ENCODE measurements at regions not wholly inside any gene's neighbourhood (a gene's known extent, or its start where the extent isn't known, plus 50 kb on each side); places are given as distances from the start of the nearest gene placed in this dataset.

DNA sequence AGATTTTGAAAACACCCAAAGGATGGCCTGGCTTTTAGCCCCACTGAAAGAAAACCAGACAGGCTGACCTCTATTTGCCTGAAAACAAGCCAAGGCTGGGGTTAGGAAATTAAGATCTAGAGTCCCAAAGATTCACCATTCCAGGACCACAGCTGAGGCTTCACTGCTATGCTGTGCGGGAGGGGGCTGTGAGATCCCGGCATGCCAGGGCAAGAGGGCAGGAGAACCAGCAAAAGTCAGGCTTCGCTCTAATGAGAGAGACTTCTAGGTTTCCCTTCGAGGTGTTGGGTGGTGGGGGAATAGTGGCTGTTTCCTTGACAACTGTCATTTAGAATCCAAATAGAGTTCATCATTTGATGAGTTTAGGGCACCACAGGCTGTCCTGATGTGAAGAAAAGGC is 152.9 kb upstream of the NFIB start:
- DNase-seq (ENCODE audit: low spot score) = no peak

DNA sequence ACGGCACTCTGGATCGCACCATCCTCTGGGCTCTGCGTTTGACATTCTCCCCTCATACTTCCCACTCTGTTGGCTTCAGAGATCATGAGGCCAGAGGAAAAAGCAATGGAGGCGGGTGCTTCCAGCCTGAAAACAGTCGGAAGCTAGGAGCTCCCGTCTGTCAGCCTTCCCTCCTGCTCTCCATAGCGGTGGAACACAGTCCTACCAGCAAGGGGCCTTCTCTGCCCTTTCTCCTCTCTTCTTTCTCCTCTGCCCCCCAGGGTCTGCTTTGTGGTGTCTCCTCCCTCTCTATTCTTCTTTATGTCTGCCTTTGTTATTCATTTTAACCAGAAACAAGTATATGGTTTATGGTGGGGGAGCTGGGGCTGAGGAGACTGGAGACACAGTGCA is 152.5 kb upstream of the NFIB start:
- DNase-seq (ENCODE audit: low spot score) = no peak

DNA sequence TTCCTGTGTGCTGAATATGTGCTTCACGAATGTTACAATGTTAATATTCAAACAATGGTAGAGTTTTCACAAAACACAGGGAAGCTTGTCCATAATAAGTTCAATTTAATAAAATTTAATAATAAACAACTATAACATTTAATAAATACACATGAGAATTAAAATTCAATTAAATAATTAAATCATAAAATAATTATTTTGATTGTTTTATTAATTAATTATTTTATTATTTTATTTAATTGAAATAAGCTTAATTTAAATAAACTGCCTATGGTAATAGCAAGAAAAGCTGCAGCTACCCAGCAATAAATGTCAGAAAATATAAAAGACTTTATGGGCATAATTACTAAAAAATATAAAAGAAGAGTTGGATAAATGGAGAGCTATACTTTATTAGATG is 149.0 kb upstream of the NFIB start:
- no peak for DNase-seq (ENCODE audit: low spot score)

DNA sequence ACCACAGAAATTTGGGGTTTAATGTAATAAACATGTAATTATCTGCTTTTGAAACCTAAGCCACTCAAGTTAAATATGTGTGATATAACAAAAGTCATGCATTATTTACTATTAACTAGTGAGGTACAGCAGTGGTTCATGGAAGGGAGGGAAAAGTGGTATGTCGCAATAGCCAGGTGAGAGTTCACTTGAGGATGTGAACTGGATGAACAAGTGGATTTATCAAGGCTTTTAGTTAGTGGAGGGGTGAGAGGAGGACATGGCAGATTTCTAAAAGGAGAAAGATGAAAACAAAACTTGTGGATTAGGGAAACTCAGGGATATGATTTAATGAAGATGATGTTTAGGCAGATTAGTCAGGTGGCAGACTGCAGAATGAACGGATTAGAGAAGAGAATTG is 141.3 kb upstream of the NFIB start:
- no peak for DNase-seq (ENCODE audit: low spot score)

DNA sequence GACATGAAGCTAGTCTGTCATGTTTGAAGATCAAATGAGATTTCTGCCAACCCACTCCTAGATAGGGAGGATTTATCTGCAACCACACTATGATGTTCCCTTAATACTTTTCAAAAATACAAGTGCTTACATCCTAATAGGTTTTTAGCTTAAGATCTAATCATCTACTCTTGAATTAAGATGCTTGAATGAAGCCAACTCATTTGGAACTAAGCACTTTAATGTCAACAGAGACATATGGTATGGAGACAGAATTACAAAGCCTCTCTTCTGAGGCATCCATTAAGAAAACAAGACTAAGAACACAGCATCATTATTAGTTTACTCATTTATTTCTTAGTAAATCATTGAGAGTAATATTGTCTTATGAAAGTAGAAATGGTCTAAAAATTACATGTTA is 139.3 kb upstream of the NFIB start:
- no peak for DNase-seq (ENCODE audit: low spot score)

DNA sequence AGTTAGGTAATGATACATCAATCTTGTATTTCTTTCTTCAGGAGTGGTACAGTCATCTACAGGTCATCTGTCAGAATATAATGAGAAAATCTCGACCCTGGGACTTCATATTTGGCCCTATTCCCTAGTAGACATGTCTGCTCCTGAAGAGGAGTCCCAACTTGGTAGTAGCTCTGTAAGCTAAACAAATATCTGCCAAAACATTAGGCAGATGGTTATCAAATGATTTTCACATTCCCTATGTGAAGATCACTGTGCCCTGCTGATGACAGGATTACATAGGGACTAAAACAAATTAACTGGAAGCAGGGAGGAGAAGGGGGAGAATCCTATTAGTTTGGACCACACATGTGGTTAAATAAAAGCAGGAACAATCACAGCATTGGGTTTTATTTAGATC is 138.6 kb upstream of the NFIB start:
- no peak for DNase-seq (ENCODE audit: low spot score)

DNA sequence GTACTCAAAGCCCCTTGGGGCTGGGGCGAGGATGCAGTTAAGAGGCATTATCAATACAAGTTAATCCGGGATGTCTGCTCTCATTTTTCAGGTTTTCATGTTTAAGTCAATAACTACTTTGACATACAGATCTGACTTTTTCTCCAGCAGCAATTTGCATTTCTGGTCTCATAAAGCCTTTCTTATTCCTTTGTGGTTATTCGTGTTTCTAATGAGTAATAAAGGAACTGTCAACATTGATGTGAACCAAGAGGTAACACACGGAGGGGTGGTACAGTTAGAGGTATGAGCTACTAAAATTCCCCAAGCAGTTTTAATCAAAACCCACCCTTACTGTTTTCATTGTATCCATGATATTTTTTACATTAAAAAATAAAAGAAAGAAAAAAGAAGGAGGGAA is 138.0 kb upstream of the NFIB start:
- no peak for DNase-seq (ENCODE audit: low spot score)

DNA sequence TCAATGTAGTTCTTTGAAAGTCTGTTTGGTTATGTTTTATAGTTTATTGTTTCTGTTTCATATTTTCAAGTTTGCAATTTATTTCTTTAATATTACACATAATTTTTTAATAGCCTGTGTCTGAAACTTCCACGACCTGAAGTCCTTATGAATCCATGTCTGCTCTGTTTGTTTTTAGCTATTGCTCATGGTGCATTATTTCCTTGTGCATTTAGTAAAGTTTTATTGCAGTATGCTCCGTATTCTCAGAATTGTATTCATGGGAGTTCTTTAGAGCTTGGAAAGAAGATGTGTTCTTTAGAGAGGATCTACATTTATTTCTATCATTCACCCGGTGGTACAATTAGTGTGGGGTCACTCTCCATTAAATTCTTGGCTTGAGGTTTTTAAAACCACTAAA is 133.2 kb upstream of the NFIB start:
- no peak for DNase-seq (ENCODE audit: low spot score)

DNA sequence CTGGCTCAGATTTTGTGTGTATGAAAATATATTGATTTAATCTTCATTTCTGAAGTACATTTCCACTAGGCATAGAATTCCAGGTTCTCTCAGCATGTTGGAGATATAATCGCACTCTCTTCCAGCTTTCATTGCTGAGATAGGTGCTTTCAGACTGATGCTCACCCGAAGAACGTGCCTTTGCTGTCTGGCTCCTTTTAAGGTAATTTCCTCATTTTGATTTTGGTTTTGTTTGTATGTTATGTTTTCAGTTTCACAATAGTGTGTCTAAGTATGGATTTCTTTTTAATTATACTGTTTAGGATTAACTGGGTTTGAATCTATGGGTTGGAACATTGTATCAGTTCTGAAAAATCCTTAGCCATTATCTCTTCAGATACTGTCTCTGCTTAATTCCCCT is 132.0 kb upstream of the NFIB start:
- no peak for DNase-seq (ENCODE audit: low spot score)

DNA sequence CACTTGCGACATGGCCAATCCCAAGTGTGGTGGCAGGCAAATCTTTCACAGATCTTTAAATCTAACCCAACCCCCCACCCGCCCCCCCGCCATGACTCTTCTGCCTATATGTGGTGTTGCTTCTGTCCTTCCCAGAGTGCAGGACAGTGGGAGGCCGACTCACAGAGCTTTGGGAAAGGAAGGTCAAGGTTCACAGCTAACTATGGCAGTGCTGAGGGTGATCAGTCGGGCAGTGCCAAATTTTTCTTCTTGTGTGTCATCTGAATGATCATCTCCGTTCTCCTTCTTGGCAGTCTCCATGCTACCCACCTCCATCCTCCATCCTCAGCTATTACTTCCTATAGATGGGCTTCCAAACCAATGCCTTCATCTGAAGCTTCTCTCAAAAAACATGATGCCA is 129.0 kb upstream of the NFIB start:
- no peak for DNase-seq (ENCODE audit: low spot score)

DNA sequence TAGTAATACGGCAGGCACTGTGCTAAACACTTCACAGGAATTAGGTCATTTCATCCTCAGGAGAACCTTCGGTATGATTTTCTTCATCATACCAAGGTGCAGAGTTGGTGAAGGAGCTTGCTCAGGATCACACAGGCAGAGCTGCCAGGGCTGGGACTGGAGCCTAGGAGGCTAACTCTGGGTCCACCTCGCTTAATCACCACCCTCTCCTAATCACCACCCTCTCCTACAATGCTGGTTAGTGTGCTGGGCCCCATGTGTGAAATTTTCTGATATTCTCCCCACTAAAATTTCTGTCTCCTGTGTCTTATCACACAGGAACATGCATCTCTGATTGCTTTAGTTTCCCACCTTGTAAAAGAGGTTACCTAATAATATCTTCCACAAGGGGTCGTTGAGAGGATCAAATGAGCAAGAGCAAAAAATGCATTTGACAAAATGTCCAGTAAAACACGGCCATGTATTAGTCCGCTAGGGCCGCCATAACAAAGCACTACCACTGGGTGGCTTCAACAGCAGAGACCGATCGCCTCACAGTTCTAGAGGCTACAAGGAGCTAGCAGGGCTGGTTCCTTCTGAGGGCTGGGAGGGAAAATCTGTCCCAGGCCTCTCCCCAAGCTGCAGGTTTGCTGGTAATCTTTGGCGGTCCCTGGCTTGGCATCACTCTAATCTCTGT is 128.2 kb upstream of the NFIB start:
- DNase-seq (ENCODE audit: low spot score) = no peak

DNA sequence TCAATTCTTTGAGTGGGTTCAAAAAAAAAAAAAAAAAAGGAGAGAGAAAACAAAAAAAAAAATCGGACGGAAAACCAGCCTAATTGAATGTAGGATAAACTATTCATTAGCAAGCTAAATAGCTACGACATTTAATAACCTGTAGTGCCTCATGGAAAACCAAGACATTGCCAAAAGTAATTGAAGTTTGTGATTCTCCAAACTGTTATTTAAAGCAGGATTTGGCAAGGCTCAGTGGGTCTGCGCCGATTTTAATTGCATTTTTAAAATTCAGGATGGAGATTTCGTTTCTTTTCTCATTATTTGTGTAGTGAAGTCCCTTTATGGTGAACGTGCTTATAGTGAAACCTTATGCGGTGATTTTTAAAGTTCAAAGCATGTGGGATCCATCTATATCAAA is 127.2 kb upstream of the NFIB start:
- no peak for DNase-seq (ENCODE audit: low spot score)

DNA sequence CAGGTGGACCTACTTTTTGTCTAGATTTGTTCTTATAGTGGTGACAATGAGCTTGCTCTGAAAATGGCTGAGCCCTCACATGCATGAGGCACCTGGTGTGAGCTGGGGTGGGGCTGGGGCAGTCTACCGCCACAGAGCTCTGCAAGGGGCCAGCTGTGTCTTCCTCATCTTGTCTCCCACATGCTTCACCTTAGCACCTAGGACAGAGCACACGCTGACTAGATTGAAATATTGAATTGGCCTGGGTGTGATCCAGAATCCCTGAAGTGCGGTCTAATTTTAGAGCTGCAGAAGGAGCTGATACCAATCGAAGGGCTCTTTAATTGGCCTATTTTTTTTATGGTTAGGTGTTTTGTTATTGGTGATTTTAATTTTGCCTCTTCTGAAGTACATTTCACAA is 126.1 kb upstream of the NFIB start:
- DNase-seq (ENCODE audit: low spot score) = no peak

DNA sequence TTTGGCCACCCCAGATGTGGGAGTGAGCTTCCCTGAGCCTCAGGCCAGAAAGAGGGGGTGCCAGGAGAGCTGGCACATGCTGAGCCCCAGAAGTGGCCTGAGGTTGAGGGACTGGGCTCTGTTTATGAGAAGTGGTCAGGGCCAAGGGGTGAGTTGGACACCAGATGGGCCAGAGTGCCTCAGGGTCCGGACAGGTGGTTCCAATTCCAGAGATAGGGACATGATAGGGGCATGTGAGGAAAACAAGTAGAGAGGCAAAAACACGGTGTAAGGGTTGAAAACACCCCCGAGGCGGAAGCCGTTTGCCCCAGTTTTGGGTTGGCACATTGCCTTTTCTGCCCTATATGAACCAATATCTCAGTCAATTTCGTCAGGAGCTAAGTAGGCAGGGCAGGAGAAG is 125.6 kb upstream of the NFIB start:
- DNase-seq (ENCODE audit: low spot score) = no peak

DNA sequence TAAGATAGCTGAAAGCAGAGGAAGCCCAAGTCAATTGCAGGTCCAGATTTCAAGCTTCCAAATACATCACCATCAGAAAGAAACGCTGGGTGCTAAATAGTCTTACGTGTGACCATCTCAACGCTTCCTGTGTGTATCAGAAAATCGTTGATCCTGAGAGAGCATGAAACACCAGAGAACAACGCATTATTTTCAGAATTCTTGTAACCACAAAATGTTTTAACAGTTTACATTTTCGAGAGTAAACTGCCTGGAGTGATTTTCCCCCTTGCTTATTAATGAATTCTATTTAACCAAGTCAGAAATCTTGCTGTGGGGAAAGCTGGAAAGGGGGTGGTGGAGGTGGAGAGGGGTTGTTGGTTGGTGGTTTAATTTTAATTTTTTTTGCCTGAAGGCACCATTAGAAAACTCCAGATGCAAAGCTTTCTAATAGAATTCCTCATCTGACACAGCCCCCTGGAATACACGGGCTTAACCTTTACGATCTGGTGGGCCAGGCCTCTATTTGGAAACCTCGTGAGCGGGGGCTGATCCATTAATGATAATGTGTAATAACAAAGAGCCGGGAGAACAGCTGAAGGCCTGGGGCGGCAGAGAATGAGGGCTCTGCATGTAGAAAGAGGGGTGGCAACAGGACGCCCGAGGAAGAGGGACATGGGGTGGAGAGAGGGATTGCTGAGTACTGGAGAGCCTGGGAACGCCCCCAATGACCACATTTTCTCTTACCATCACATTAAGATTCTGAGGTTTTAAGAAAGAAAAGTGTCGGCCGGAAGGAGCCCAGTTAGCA is 124.5 kb upstream of the NFIB start:
- no peak for DNase-seq (ENCODE audit: low spot score)

DNA sequence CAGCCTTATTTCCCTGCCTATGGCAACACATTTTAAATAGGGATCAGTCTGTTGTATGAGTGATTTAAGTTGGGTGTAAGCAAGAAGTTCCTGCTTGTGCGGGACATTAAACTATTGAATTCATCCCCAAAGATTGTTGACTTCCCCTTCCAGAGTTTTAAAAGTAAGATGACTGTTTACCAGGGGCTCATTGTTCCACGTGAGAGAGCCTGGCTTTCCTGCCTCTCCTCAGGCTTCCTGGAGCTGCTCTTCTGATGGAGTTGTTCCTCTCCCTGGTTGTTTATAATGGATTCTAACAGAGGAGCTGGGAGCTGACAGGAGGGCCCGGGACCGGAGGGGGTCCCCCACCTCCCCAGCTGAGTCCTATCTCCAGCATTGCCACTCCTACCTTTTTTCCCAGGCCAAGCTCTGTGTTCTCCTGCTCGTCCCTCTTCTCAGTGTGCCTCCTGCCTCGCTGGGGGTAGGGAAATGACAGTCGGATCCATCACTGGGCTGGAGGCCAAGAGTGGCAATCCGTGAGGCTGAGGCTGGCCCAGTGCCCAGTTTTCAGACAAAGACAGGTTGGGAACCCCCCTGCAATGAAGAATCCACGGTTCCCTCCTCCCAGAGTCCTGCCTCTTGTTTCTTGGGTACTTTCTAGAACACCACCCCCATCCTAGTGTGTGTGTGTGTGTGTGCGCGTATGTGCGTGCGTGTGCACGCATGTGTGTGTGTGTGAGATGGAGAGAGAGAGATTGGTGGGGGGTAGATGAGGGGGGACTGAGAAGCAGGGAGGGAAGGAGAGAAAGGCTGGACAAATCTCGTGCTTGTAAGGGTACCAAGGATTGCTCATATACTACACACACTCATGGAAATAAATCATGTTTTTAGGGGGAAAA is 123.7 kb upstream of the NFIB start:
- peak; percentile 75 for DNase-seq (ENCODE audit: low spot score)

DNA sequence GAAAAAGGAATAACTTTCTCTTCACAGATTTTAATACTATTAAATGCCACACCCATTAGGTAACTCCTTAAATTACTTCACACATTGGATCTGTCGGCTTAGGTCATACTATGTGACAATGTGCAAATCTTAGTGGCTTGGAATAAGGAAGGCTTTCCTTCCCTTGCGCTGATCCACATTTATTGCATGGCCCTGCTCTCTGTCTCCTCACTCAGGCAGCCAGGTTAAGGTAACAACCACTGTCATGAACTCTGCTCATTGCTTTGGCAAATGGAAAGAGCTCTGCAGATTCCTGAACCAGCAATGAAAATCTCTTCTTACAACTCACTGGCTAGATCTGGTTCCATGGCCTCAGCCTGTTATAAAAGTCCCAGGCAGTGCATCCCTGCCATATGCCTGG is 121.9 kb upstream of the NFIB start:
- DNase-seq (ENCODE audit: low spot score) = no peak

DNA sequence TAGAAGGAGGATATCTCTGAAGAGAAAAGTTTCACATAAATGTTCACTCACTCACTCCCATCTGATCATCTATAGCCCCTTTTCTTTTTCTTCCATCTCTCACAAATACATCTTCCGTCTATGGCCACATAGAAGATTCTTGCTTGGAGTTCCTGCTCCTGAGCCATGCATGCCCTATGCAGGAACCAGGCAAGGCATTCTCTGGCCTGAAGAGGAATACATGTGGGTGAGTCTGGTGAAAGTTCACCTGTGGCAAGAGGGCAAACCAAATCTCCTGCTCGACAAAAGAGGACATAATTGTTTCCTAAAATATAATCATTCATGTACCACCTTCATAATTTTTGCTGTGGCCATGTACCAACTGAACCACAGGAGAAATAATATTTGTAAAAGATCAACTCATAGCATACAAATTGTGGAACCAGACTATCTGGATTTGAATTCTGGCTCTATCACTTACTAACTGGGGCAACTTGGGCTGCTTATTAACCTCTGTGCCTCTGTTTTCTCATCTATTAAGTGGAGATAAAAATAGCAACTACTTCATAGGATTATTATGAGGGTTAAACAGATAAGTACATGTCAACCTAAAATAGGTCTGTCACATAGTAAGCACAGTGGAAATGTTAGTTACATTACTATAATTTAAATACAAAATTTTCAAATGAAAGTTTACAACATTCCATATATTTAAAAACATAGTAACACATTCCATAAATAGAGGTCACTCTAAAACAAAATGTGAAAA is 121.2 kb upstream of the NFIB start:
- DNase-seq (ENCODE audit: low spot score) = no peak

DNA sequence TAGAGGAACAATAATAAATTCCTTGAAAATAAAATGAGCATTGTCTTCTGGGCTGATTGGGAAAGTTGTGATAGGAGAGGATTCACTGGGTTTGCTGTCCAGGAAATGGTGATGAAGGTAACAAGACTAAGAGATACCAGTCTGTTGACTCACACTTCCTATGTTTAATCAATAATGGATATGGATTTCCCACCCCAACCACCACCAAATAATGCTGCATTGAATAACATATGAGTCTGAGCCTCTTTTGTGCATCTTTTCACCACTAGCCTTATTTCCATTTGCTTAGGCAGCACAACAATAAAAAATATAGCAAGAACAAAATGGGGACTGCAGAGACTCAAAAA is 120.2 kb upstream of the NFIB start:
- DNase-seq (ENCODE audit: low spot score) = no peak

DNA sequence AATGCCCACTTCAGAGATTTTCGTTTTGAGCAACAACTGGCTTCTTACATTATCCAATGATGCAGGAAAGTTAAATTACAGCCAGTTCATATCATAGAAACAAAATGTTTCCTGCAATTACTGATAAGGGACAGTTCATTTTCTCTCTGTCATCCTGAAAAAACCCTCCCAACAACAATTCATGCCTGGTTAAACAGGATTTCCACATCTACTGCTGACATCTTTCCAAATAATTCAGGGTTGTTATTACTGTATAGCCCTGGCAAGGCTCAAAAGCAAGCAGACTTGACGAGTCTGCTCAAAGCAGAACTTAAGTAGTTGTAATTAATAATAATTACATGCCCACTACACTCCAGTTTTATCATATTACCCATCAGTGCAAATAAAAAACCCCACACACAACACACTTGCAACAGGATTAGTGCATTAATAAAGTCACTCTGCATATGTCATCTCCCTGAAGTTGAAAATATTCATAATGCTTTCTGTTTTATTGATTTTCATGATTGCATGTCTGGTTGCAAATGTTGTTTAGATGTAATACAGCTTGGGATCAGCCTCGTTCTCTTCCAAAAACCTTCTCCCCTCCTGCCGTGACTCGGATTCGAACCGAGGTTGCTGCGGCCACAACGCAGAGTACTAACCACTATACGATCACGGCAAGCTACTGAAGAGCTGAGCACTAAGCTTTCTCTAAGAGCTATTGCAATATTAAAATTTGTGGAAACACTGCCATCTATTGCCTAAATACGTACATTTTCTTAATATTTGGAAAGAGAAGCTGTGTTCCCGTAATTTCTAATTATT is 119.6 kb upstream of the NFIB start:
- no peak for DNase-seq (ENCODE audit: low spot score)

DNA sequence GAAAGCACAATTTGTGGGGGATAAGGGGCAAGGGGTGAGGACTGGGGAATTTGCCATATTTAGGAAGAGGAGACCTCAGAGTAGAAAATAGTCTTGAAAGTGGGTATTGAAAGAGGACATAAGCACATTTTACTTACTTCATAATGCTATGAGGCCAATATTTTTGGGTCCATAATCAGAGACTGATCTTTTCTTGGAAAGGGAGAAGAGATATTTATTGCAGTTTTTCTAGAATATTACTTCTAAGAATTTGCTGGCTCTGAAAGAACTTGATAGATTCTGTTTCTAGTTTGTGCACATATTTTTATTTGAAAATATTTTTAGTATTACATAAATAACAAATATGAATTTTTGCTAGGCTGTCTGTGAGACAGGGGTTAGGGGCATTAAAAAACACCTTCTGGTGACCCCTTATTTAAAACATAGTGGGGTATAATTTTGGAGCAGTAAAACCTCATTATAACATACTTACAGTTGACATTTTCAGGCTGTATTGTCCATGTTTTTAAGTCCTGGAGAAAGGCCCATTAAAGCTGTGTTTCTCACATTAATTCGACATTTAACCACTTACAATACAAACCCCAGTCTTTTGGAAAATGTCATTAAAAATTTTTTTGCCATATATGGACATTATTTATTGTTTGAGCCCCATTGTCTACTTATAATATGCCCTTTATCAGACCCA is 118.9 kb upstream of the NFIB start:
- no peak for DNase-seq (ENCODE audit: low spot score)
